GM20000 (cell line): ENCODE measurements at regions not wholly inside any gene's neighbourhood (a gene's known extent, or its start where the extent isn't known, plus 50 kb on each side); places are given as distances from the start of the nearest gene placed in this dataset.

ENCODE experiments used
- DNase-seq: peaks from one replicate; pipeline ENCODE4 v3.0.0; 2012; ENCODE audit warnings: low spot score
- TF ChIP-seq, protein P1 (sequence below): IDR thresholded peaks from 2 replicates; pipeline ENCODE4 v1.5.1; 2012; ENCODE audit warnings: mild to moderate bottlenecking, control low read depth; ENCODE audit errors: extremely low read depth, missing control alignments

DNA sequence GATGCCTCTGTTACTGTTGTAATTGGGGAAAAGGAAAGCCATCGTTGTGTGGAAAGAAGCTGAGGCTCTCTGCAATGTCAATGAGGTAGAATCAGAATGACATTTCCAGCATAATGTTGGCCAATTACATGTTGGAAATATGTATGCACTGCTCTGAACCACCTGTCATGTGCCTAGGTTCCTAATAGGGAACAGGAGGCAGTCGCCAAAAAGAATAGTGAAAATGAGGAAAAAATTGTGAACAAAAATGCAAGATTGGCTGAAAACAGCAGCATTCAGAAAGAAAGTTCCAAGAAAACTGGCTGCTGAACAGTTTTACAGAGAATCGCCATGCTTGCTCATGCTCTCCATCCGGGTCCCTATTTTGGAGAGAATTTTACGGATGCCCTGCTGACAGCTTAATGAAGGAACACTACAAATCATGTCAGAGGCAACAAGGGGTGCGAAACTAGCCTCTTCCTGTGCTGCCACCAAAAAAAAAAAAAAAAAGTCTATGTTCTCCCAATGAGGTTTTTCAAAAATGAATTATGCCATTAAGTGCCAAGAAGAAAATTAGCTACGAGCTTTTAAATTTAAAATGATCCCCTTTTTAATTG is 305.9 kb upstream of the ARRDC4 start:
- TF ChIP-seq, protein P1, sequence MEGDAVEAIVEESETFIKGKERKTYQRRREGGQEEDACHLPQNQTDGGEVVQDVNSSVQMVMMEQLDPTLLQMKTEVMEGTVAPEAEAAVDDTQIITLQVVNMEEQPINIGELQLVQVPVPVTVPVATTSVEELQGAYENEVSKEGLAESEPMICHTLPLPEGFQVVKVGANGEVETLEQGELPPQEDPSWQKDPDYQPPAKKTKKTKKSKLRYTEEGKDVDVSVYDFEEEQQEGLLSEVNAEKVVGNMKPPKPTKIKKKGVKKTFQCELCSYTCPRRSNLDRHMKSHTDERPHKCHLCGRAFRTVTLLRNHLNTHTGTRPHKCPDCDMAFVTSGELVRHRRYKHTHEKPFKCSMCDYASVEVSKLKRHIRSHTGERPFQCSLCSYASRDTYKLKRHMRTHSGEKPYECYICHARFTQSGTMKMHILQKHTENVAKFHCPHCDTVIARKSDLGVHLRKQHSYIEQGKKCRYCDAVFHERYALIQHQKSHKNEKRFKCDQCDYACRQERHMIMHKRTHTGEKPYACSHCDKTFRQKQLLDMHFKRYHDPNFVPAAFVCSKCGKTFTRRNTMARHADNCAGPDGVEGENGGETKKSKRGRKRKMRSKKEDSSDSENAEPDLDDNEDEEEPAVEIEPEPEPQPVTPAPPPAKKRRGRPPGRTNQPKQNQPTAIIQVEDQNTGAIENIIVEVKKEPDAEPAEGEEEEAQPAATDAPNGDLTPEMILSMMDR, result no peak

DNA sequence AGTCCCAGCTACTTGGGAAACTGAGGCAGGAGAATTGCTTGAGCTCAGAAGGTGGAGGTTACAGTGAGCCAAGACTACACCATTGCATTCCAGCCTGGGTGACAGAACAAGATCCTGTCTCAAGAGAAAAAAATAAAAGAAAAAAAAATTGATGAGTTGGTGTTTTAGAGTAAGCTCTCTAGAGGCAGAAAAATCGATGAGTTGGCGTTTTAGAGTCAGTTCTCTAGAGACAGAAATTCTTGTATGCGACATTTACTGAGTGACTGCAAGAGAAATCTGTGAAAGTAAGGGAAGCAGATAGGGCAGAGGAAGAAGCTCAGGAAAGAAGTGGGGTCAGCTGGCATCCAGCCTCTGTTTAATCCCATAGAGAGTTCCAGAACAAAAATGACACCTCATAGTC is 298.7 kb upstream of the ARRDC4 start:
- DNase-seq, result no peak
- TF ChIP-seq, protein P1, result no peak

More for the DNA sequence above, 305.9 kb upstream of the ARRDC4 start:
- DNase-seq, result no peak

DNA sequence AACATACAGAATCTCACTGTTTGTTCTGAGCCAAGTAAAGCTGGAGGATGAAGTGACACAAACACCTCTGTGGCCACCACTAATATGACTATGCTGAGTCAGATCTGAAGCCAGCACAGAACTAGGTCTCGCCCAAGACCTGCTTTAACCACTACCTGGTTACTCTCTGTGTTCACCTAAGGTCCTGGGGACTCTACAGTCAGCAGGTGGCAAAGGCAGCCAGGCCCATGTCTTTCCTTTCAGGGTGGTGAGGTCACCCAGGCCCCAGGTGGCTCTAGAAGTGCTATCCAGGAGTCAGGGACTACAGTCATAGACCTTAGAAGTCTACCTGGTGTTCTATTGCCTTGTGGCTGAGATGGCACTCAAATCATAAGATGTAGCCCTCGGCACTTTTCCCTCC is 287.9 kb upstream of the ARRDC4 start:
- DNase-seq, result no peak
- TF ChIP-seq, protein P1, result no peak

DNA sequence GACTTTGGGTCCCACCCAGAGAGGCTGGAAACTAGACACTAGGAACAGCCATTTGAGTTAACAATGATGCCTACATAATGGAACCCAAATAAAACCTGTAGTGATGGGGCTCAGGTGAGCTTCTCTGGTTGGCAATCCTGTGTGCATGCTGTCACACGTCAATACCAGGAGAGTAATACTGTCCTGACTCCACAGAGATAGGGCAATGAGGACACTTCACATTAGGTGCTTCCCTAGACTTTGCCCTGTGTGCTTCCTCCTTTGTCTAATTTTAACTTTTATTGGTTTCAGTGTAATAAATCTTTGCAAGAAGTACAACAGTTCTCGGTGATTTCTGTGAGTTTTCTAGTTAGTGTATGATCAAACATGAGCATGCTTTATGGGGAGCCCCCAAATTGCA is 281.8 kb upstream of the ARRDC4 start:
- TF ChIP-seq, protein P1, result no peak
- DNase-seq, result no peak

DNA sequence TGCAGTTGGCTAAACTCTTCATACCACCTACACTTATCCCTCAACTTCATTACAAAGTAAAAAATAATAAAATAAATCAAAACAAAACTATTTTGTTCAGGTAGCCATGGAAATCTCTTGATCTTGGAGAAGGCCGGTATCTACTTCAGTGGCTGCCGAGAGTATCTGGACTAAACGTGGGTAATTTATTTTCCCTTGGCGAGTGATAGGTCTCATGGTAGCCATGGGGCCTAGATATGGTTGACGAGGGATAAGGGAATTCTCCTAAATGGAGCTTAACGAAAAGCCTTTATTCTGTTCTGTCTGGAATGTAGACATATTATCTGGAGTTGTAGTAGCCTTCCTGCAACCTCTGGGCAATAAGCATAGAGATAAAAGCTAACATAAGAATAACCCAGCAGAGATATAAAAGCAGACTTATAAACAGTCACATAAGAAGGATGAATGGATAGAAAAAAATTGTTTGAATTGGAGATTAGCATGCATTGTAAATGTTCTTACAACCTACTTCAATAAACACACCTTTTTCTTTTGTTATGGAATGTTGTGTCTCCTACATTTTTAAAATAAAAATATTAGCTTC is 281.3 kb upstream of the ARRDC4 start:
- DNase-seq, result no peak
- TF ChIP-seq, protein P1, result no peak

DNA sequence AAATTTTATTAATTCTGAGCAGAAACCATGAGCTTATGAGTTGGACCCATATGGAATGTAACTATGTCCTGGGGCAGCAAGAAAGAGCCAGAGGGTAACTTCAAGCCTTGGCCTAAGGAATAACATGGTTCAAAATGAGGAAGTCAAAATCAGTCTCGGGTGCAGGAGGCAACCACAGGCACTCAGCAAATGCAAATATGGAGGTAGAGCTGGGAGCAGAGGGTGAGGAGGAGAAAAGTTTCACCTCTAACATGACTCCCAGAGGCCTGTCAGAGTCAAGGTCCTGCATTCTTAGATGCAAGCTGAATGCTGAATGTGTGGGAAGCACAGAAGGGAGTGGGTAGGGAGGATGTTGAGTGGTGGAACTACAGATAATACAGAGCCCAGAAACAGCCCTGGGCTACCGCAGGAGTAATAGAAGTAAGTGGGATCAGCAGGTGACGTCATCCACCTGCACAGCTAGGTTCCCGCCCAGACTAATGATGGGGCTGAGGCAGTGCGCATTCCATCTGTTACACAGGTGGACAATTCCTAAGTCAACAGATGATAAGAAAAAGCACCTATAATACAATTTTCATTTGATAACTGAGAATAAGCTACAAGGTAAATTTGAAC is 279.8 kb upstream of the ARRDC4 start:
- no peak for DNase-seq
- TF ChIP-seq, protein P1, result no peak

DNA sequence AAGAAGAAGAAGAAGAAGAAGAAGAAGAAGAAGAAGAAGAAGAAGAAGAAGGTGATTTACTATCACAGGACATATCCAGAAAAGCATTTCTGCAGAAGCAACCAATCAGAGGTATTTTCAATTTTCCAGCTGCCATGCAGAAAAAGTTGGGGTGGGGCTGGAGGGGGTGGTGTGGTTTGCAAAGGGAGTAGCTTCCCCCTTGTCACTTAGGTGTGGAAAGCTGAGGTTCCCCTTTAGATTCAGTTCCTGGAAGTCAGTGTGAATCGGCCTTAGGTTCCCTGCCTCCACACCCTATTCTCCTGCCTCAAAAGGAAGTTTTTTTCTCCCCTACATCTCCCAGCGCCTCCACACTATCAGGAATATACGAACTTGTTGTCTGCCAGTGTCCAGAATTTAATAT is 276.7 kb upstream of the ARRDC4 start:
- DNase-seq, result no peak
- TF ChIP-seq, protein P1, result no peak
